ENCODE measurements at regions not wholly inside any gene's neighbourhood (a gene's known extent, or its start where the extent isn't known, plus 50 kb on each side); places are given as distances from the start of the nearest gene placed in this dataset.

GRCh38 chrX:123085311-123085940 is 98.7 kb upstream of the GRIA3 start:
- TF ChIP-seq POLR2A (IDR thresholded peaks at IDR 0.05): no peak
- TF ChIP-seq CTCF (IDR thresholded peaks at IDR 0.05 in 8 of 11, conservative IDR thresholded peaks at IDR 0.05 in 3 of 11): no peak
- no peak for TF ChIP-seq POLR2AphosphoS5 (IDR thresholded peaks at IDR 0.05)
- DNase-seq: no peak
- Histone ChIP-seq H3K36me3 (no peaks in the 10 kb centered on the region), H3K9me3 (no peaks in the 10 kb centered on the region), H3K27ac (no peak overlapping the region), H3K27me3 (replicated peaks in 1 of 7) (no peaks in the 10 kb centered on the region), H3K4me3 (no peak overlapping the region), H3K4me1 (no peaks in the 10 kb centered on the region)
- 74 to 96% (median 88%) methylated on average over 5 of the region's 5 CpGs for WGBS, 5 donors
- intact Hi-C loops (cut with DNase I; ENCODE audit: low total_unique reads): no loop called here

GRCh38 chrX:123086768-123087167 is 97.3 kb upstream of the GRIA3 start:
- Histone ChIP-seq H3K4me1 (no peaks in the 10 kb centered on the region), H3K36me3 (no peaks in the 10 kb centered on the region), H3K9me3 (no peaks in the 10 kb centered on the region), H3K4me3 (no peak overlapping the region), H3K27me3 (replicated peaks in 1 of 7) (no peaks in the 10 kb centered on the region), H3K27ac (no peak overlapping the region)
- DNase-seq: no peak
- TF ChIP-seq CTCF (IDR thresholded peaks at IDR 0.05 in 8 of 11, conservative IDR thresholded peaks at IDR 0.05 in 3 of 11): no peak
- TF ChIP-seq POLR2A (IDR thresholded peaks at IDR 0.05): no peak
- TF ChIP-seq POLR2AphosphoS5 (IDR thresholded peaks at IDR 0.05): no peak
- intact Hi-C loops (cut with DNase I; ENCODE audit: low total_unique reads): no loop called here
- 52 to 71% (median 67%) methylated on average over 2 of the region's 2 CpGs for WGBS, 5 donors

- H3K4me3 ChIP-seq: no peak overlapping the region
- H3K4me1 ChIP-seq: no peaks in the 10 kb centered on the region
- no peaks in the 10 kb centered on the region for H3K36me3 ChIP-seq
- no peaks in the 10 kb centered on the region for H3K9me3 ChIP-seq
- no peak for TF ChIP-seq POLR2AphosphoS5 (IDR thresholded peaks at IDR 0.05)
- H3K27me3 ChIP-seq (replicated peaks in 1 of 7): no peaks in the 10 kb centered on the region
- DNase-seq: no peak
- H3K27ac ChIP-seq: no peak overlapping the region
- intact Hi-C loops (cut with DNase I; ENCODE audit: low total_unique reads): no loop called here
Observed at GRCh38 chrX:123087326-123087725, 96.8 kb upstream of the GRIA3 start.

- H3K9me3 ChIP-seq: no peaks in the 10 kb centered on the region
- TF ChIP-seq POLR2AphosphoS5 (IDR thresholded peaks at IDR 0.05): no peak
- H3K4me1 ChIP-seq: no peaks in the 10 kb centered on the region
- no peaks in the 10 kb centered on the region for H3K27me3 ChIP-seq (replicated peaks in 1 of 7)
- H3K4me3 ChIP-seq: no peak overlapping the region
- DNase-seq: no peak
- H3K36me3 ChIP-seq: no peaks in the 10 kb centered on the region
- 67 to 90% (median 76%) methylated on average over 2 of the region's 2 CpGs for WGBS, 5 donors
- no peak overlapping the region for H3K27ac ChIP-seq
- intact Hi-C loops (cut with DNase I; ENCODE audit: low total_unique reads): no loop called here
Observed at GRCh38 chrX:123088331-123088730, 95.7 kb upstream of the GRIA3 start.

- WGBS, 5 donors: 73 to 95% (median 80%) methylated on average over 3 of the region's 3 CpGs
- no peaks in the 10 kb centered on the region for H3K9me3 ChIP-seq
- no peaks in the 10 kb centered on the region for H3K36me3 ChIP-seq
- no peaks in the 10 kb centered on the region for H3K27me3 ChIP-seq (replicated peaks in 1 of 7)
- no peak overlapping the region for H3K4me3 ChIP-seq
- H3K4me1 ChIP-seq: no peaks in the 10 kb centered on the region
- DNase-seq: no peak
- H3K27ac ChIP-seq: no peak overlapping the region
- intact Hi-C loops (cut with DNase I; ENCODE audit: low total_unique reads): no loop called here
- TF ChIP-seq CTCF (IDR thresholded peaks at IDR 0.05 in 8 of 11, conservative IDR thresholded peaks at IDR 0.05 in 3 of 11) (no peak), POLR2A (IDR thresholded peaks at IDR 0.05) (no peak), POLR2AphosphoS5 (IDR thresholded peaks at IDR 0.05) (no peak)
Observed at GRCh38 chrX:123088930-123089329, 95.1 kb upstream of the GRIA3 start.

All from spleen (tissue), 11 donors.